Esophagus muscularis mucosa (tissue), 4 donors: ENCODE measurements at regions not wholly inside any gene's neighbourhood (a gene's known extent, or its start where the extent isn't known, plus 50 kb on each side); places are given as distances from the start of the nearest gene placed in this dataset.

ENCODE experiments used
- DNase-seq: peaks from one replicate; pipeline ENCODE4 v3.0.0-alpha.2; 2017; ENCODE audit errors: extremely low spot score
- H3K27ac ChIP-seq, 4 donors: fragments of 200-600 bp; sonication (generic); replicated peaks in 1 of 4; 1 replicate in 3 of 4; 2 replicates in 1 of 4; pipeline ENCODE4 v1.5.1; 2016 to 2019; ENCODE audit warnings: mild to moderate bottlenecking in 1 of 4
- H3K27me3 ChIP-seq, 4 donors: fragments of 200-600 bp; sonication (generic); one replicate each; pipeline versions ENCODE4 v1.5.1 to v1.6.0; 2016 to 2019
- H3K36me3 ChIP-seq, 4 donors: fragments of 200-600 bp; sonication (generic); one replicate each; pipeline ENCODE4 v1.5.1; 2016 to 2019
- H3K4me1 ChIP-seq, 4 donors: fragments of 200-600 bp; sonication (generic); one replicate each; pipeline ENCODE4 v1.5.1; 2016 to 2019
- H3K4me3 ChIP-seq, 4 donors: fragments of 200-600 bp; sonication (generic); 1 replicate in 2 of 4; 2 replicates in 2 of 4; pipeline ENCODE4 v1.5.1; 2016 to 2019; ENCODE audit warnings: mild to moderate bottlenecking in 4 of 4, moderate library complexity in 1 of 4
- H3K9me3 ChIP-seq, 4 donors: fragments of 200-600 bp; sonication (generic); 1 replicate in 3 of 4; 2 replicates in 1 of 4; pipeline ENCODE4 v1.5.1; 2016 to 2019
- CTCF ChIP-seq, 3 experiments: fragments of 200-600 bp in 2 of 3; fragments of 450-650 bp in 1 of 3; sonication (generic) in 2 of 3; IDR thresholded peaks; one replicate each; pipeline ENCODE4 v1.5.1; 2017 to 2019; ENCODE audit warnings: antibody characterized with exemption in 3 of 3, mild to moderate bottlenecking in 2 of 3, moderate library complexity in 1 of 3
- EP300 ChIP-seq: sonication (generic); formaldehyde crosslinking; IDR thresholded peaks from one replicate; pipeline ENCODE4 v1.6.1; 2017; ENCODE audit warnings: antibody characterized with exemption
- POLR2A ChIP-seq: fragments of 450-650 bp; IDR thresholded peaks from one replicate; pipeline ENCODE4 v1.6.1; 2017; ENCODE audit warnings: antibody characterized with exemption, moderate library complexity, mild to moderate bottlenecking, low read depth
- POLR2AphosphoS5 ChIP-seq, 2 donors: sonication (generic); formaldehyde crosslinking; IDR thresholded peaks; one replicate each; pipeline ENCODE4 v1.6.1; 2017; ENCODE audit warnings: antibody characterized with exemption in 2 of 2
- WGBS: methylation state at CpG from one replicate; pipeline ENCODE4 v1.1.5; 2018; 5-methylcytosine and 5-hydroxymethylcytosine counted together
- intact Hi-C: fragments of 100-400 bp; cut with DNase I; formaldehyde crosslinking; loops from one replicate; pipeline ENCODE4 v1.15.1; 2023

- TF ChIP-seq CTCF (IDR thresholded peaks at IDR 0.05) (no peak), POLR2AphosphoS5 (IDR thresholded peaks at IDR 0.05) (no peak), POLR2A (no peak), EP300 (no peak)
- Histone ChIP-seq H3K27me3 (no peaks in the 10 kb centered on the region), H3K27ac (no peak overlapping the region), H3K9me3 (peaks cover 0 to 4% (median 0%) of the 10 kb centered on the region in 4 donors), H3K36me3 (no peaks in the 10 kb centered on the region), H3K4me3 (no peak overlapping the region), H3K4me1 (no peaks in the 10 kb centered on the region)
- intact Hi-C loops = no loop called here
- DNase-seq = no peak
- WGBS = 14% methylated on average over 1 of the region's 1 CpG
Measured at GRCh38 chr5:175035882-175036533, 311.6 kb downstream of the MSX2 start.

GRCh38 chr5:175034924-175035323, 310.5 kb downstream of the MSX2 start:
- Histone ChIP-seq H3K9me3 (peaks cover 0 to 4% (median 0%) of the 10 kb centered on the region in 4 donors), H3K36me3 (no peaks in the 10 kb centered on the region), H3K4me1 (no peaks in the 10 kb centered on the region), H3K27me3 (no peaks in the 10 kb centered on the region), H3K4me3 (no peak overlapping the region), H3K27ac (no peak overlapping the region)
- no peak for DNase-seq
- intact Hi-C loops = no loop called here
- no peak for TF ChIP-seq POLR2AphosphoS5 (IDR thresholded peaks at IDR 0.05)
- no peak for TF ChIP-seq POLR2A
- TF ChIP-seq CTCF (IDR thresholded peaks at IDR 0.05) = no peak
- TF ChIP-seq EP300 = no peak
- WGBS = 83% methylated on average over 3 of the region's 3 CpGs

GRCh38 chr5:175032741-175033151, 308.4 kb downstream of the MSX2 start:
- Histone ChIP-seq H3K36me3 (no peaks in the 10 kb centered on the region), H3K4me1 (no peaks in the 10 kb centered on the region), H3K9me3 (peaks cover 0 to 4% (median 0%) of the 10 kb centered on the region in 4 donors), H3K27me3 (no peaks in the 10 kb centered on the region), H3K27ac (no peak overlapping the region), H3K4me3 (no peak overlapping the region)
- DNase-seq = no peak
- TF ChIP-seq CTCF (IDR thresholded peaks at IDR 0.05) (no peak), EP300 (no peak), POLR2A (no peak), POLR2AphosphoS5 (IDR thresholded peaks at IDR 0.05) (no peak)
- intact Hi-C loops = no loop called here
- WGBS = 72% methylated on average over 4 of the region's 4 CpGs

GRCh38 chr5:175032013-175032412, 307.6 kb downstream of the MSX2 start:
- no peaks in the 10 kb centered on the region for H3K36me3 ChIP-seq
- H3K9me3 ChIP-seq = peaks cover 0 to 4% (median 0%) of the 10 kb centered on the region in 4 donors
- 68% methylated on average over 2 of the region's 2 CpGs for WGBS
- no peaks in the 10 kb centered on the region for H3K4me1 ChIP-seq
- DNase-seq = no peak
- H3K4me3 ChIP-seq = no peak overlapping the region
- intact Hi-C loops = no loop called here
- no peak overlapping the region for H3K27ac ChIP-seq
- H3K27me3 ChIP-seq = no peaks in the 10 kb centered on the region
- TF ChIP-seq POLR2AphosphoS5 (IDR thresholded peaks at IDR 0.05) (no peak), CTCF (IDR thresholded peaks at IDR 0.05) (no peak), EP300 (no peak), POLR2A (no peak)

GRCh38 chr5:175027390-175027789, 303.0 kb downstream of the MSX2 start:
- TF ChIP-seq CTCF (IDR thresholded peaks at IDR 0.05) = no peak
- no peak overlapping the region for H3K4me3 ChIP-seq
- H3K27me3 ChIP-seq = no peaks in the 10 kb centered on the region
- H3K4me1 ChIP-seq = no peaks in the 10 kb centered on the region
- DNase-seq = no peak
- intact Hi-C loops = no loop called here
- H3K36me3 ChIP-seq = no peaks in the 10 kb centered on the region
- 79% methylated on average over 3 of the region's 3 CpGs for WGBS
- no peak overlapping the region for H3K27ac ChIP-seq
- H3K9me3 ChIP-seq = no peaks in the 10 kb centered on the region
